Right lobe of liver (tissue), 4 donors: ENCODE measurements at regions not wholly inside any gene's neighbourhood (a gene's known extent, or its start where the extent isn't known, plus 50 kb on each side); places are given as distances from the start of the nearest gene placed in this dataset.
"Not testable (repeated sequence)": the region's sequence is repeated elsewhere in the genome, so short reads cannot be mapped to it uniquely, and the experiment has no call there.

Experiments
- CTCF ChIP-seq, 4 donors: fragments of 200-600 bp in 3 of 4; fragments of 450-650 bp in 1 of 4; IDR thresholded peaks; one replicate each; pipeline versions ENCODE4 v1.5.1 to v1.8.0; 2016 to 2022; ENCODE audit warnings: antibody characterized with exemption in 4 of 4, mild to moderate bottlenecking in 2 of 4
- POLR2A ChIP-seq: fragments of 450-650 bp; IDR thresholded peaks from one replicate; pipeline ENCODE4 v1.6.1; 2017; ENCODE audit warnings: antibody characterized with exemption, mild to moderate bottlenecking
- donor health status: DM: no; HTN: no; CAD: no.
- donor health status: DM: no; HTN: no; CAD: no.
- donor health status: DM: no; HTN: yes; CAD: no.

DNA sequence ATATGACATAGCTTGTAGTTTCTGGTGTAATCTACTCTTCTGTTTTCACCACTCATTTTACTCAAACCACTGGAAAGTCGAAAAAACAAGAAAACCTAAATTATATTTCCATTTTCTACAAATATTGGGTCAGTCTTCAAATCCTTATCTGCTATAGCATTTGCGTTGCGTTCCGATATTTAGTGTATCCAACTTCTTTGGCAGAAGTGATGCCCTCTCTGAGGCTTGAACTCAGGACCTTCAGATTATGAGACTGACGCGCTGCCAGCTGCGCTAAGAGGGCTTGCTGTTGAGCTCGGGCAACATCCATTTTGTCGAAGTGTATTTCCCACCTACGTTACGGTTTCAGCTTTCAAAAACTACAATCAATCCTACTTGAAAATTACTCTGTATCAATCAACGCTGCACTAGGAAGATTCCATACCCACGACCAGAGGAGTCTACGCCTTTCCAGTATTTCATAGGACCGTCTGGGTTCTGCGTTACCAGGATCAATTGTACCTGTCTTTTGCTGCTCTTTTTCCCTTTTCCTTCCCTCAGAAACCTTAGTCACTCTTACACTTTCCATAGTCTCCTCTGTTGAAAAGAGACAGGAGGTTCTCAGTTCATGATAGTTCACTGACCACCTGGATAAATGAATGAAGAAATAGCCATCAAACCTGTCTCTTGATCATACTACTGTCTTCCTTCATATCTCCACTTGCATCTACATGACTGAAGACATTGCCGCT lies 140.5 kb upstream of the ZNF322 start:
- not testable (repeated sequence) for TF ChIP-seq CTCF (IDR thresholded peaks at IDR 0.05); POLR2A
